H1 (cell line): ENCODE measurements at regions not wholly inside any gene's neighbourhood (a gene's known extent, or its start where the extent isn't known, plus 50 kb on each side); places are given as distances from the start of the nearest gene placed in this dataset.

ENCODE experiments used
- BRCA1 ChIP-seq: IDR thresholded peaks from 2 replicates; pipeline ENCODE4 v1.6.1; 2012; ENCODE audit warnings: low read depth, low read length, improper control_type of control experiment
- CBX8 ChIP-seq: fragments of 300-800, 300-1000 bp; sonication (generic); IDR thresholded peaks from 2 replicates; pipeline ENCODE4 v1.7.1; 2016; ENCODE audit warnings: low read depth, low read length, borderline replicate concordance
- CHD1 ChIP-seq: IDR thresholded peaks from 2 replicates; pipeline ENCODE4 v1.6.1; 2012; ENCODE audit warnings: low read depth, low read length, improper control_type of control experiment
- EGR1 ChIP-seq: IDR thresholded peaks from 2 replicates; pipeline ENCODE4 v1.6.1; 2011; ENCODE audit warnings: low read depth, low read length, borderline replicate concordance
- HDAC2 ChIP-seq, 2 experiments: fragments of 300-600 bp in 1 of 2; sonication (generic) in 1 of 2; IDR thresholded peaks; 2 replicates each; pipeline ENCODE4 v1.6.1; 2011 to 2012; ENCODE audit warnings: low read depth in 2 of 2, low read length in 2 of 2, mild to moderate bottlenecking in 2 of 2, moderate library complexity in 2 of 2, borderline replicate concordance in 1 of 2, inconsistent platforms in 1 of 2
- HDAC6 ChIP-seq: IDR thresholded peaks from one replicate; pipeline ENCODE4 v1.7.1; 2012; ENCODE audit warnings: low read depth, mild to moderate bottlenecking, inconsistent platforms, low read length, moderate library complexity

DNA sequence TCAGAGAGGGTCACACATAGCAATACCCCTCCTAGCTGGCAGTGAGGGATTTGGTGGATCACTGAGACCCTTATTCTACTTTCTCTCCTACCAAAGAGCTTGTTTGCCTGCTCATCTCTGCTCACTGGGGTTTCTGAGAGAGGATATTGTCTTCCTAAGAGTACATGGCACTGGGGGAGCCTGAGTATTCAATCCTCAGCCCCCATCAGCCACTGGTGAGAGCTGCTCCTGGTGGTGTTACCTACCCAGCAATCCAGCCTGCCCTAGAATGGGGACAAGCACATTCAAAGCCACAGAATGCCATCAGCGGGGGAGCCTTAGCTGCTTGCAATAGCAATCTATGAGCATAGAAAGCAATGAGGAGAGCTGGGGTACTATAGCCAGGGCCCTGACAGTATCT lies 281.1 kb downstream of the WDR11 start (continued):
- TF ChIP-seq HDAC2 (IDR thresholded peaks at IDR 0.05; ENCODE audit: borderline replicate concordance in 1 of 2, low read depth in 2 of 2, low read length in 2 of 2): no peak
- TF ChIP-seq CHD1: no peak
- TF ChIP-seq EGR1: no peak
- no peak for TF ChIP-seq CBX8
- no peak for TF ChIP-seq BRCA1
- TF ChIP-seq HDAC6: no peak
